GM10248 (cell line): ENCODE measurements at regions not wholly inside any gene's neighbourhood (a gene's known extent, or its start where the extent isn't known, plus 50 kb on each side); places are given as distances from the start of the nearest gene placed in this dataset.
"Not testable (repeated sequence)": the region's sequence is repeated elsewhere in the genome, so short reads cannot be mapped to it uniquely, and the experiment has no call there.

Experiments used
- CTCF ChIA-PET: fragments of 300-600 bp; sonication (Branson Sonifier 250); formaldehyde crosslinking; extraction: SDS; loops from one replicate; lab custom pipeline; 2021; ENCODE audit warnings: antibody characterized with exemption; lab: Yijun Ruan, JAX
- POLR2A ChIA-PET: fragments of 350-650 bp; sonication (Branson Sonifier 250); formaldehyde crosslinking; extraction: SDS; loops from one replicate; lab custom pipeline; 2020; ENCODE audit warnings: antibody characterized with exemption; lab: Yijun Ruan, JAX
- DNase-seq: peaks from one replicate; pipeline ENCODE4 v3.0.0; 2012; ENCODE audit errors: extremely low spot score
- CTCF ChIP-seq: IDR thresholded peaks from 2 replicates; pipeline ENCODE4 v1.5.1; 2012; ENCODE audit warnings: mild to moderate bottlenecking, low read depth; ENCODE audit errors: extremely low read depth, missing control alignments, control extremely low read depth

GRCh38 chrX:82528525-82528924 is 979.6 kb upstream of the POU3F4 start:
- no peak for DNase-seq
- CTCF ChIA-PET = no interaction called here
- POLR2A ChIA-PET = no interaction called here
- no peak for TF ChIP-seq CTCF

- POLR2A ChIA-PET = no interaction called here
- DNase-seq = no peak
- CTCF ChIA-PET = no interaction called here
- TF ChIP-seq CTCF = no peak
Observed at GRCh38 chrX:82534086-82534597, 973.9 kb upstream of the POU3F4 start.

- DNase-seq, CTCF ChIA-PET, POLR2A ChIA-PET: not testable (repeated sequence)
Observed at GRCh38 chrX:82537205-82537604, 970.9 kb upstream of the POU3F4 start.

- no peak for TF ChIP-seq CTCF
- POLR2A ChIA-PET = no interaction called here
- DNase-seq = no peak
- CTCF ChIA-PET = no interaction called here
Observed at GRCh38 chrX:82541822-82542221, 966.3 kb upstream of the POU3F4 start.

GRCh38 chrX:82552201-82552600 is 955.9 kb upstream of the POU3F4 start:
- POLR2A ChIA-PET = not testable (repeated sequence)

GRCh38 chrX:82556588-82556987 is 951.5 kb upstream of the POU3F4 start:
- DNase-seq = no peak
- no peak for TF ChIP-seq CTCF
- POLR2A ChIA-PET = no interaction called here
- CTCF ChIA-PET = no interaction called here

More at GRCh38 chrX:82552201-82552600, 955.9 kb upstream of the POU3F4 start:
- DNase-seq, CTCF ChIA-PET: not testable (repeated sequence)

- POLR2A ChIA-PET = no interaction called here
- CTCF ChIA-PET = no interaction called here
- no peak for DNase-seq
- TF ChIP-seq CTCF = no peak
Observed at GRCh38 chrX:82585868-82586267, 922.2 kb upstream of the POU3F4 start.

- CTCF ChIA-PET = no interaction called here
- no peak for DNase-seq
- POLR2A ChIA-PET = no interaction called here
- no peak for TF ChIP-seq CTCF
Observed at GRCh38 chrX:82589410-82589809, 918.7 kb upstream of the POU3F4 start.
